K562 (cell line): ENCODE measurements at regions not wholly inside any gene's neighbourhood (a gene's known extent, or its start where the extent isn't known, plus 50 kb on each side); places are given as distances from the start of the nearest gene placed in this dataset.

ENCODE experiments used
- ATAC-seq: fragments of 200-7000 bp; cut with Tn5 transposase; 3 replicates; pipeline ENCODE4 v1.9.1; 2020; ENCODE audit warnings: moderate library complexity
- BruUV-seq: library from RNA; stranded (reverse); fragments of 400-500 nt; replicated peaks from 2 replicates; lab custom pipeline; 2021; lab: Mats Ljungman, UMichigan
- CTCF ChIA-PET: fragments of 300-600 bp; formaldehyde crosslinking; extraction: SDS; loops from one replicate; lab custom pipeline; 2021; ENCODE audit warnings: low intra/inter-chr PET ratio; lab: Yijun Ruan, JAX
- POLR2A ChIA-PET: fragments of 300-600, 350-650 bp; sonication (Branson Sonifier 250); formaldehyde crosslinking; extraction: SDS; loops from one replicate; lab custom pipeline; 2021; ENCODE audit warnings: antibody characterized with exemption, inconsistent platforms; lab: Yijun Ruan, JAX
- DNase-seq, 4 experiments: peaks; one replicate each; pipeline versions ENCODE4 v3.0.0 to v3.0.0-alpha.2; 2011 to 2018; ENCODE audit warnings: low spot score in 3 of 4, mixed read lengths in 3 of 4; ENCODE audit errors: extremely low read depth in 1 of 4
- FAIRE-seq: peaks from 2 replicates; lab custom pipeline; 2011; peaks lifted over from hg19 to GRCh38; lab: Jason Lieb, UNC
- H2AFZ ChIP-seq: 2 replicates; pipeline ENCODE4 v1.6.0; 2011; ENCODE audit warnings: low read depth, low read length, control low read depth, inconsistent platforms
- H3K27ac ChIP-seq: fragments of 200-600 bp; 3 replicates; pipeline ENCODE4 v1.8.0; 2011; ENCODE audit warnings: low read depth, mild to moderate bottlenecking, control low read depth, inconsistent platforms, low read length, moderate library complexity, mixed read lengths; ENCODE audit errors: extremely low read depth
- H3K27me3 ChIP-seq, 2 experiments: fragments of 300-600 bp in 1 of 2; 2 replicates in 1 of 2; 3 replicates in 1 of 2; pipeline versions ENCODE4 v1.6.0 to v1.8.0; 2011; ENCODE audit warnings: inconsistent platforms in 2 of 2, low read length in 2 of 2, mild to moderate bottlenecking in 1 of 2, mixed read lengths in 1 of 2, moderate library complexity in 1 of 2; ENCODE audit not compliant: control insufficient read depth in 2 of 2, insufficient read depth in 2 of 2
- H3K36me3 ChIP-seq: fragments of 300-600 bp; 3 replicates; pipeline ENCODE4 v1.8.0; 2011; ENCODE audit warnings: mild to moderate bottlenecking, low read length, inconsistent platforms; ENCODE audit not compliant: control insufficient read depth, insufficient read depth
- H3K4me1 ChIP-seq, 2 experiments: fragments of 200-600 bp in 1 of 2; replicated peaks in 1 of 2; 2 replicates in 1 of 2; 3 replicates in 1 of 2; pipeline versions ENCODE4 v1.5.1 to v1.8.0; 2011; ENCODE audit warnings: inconsistent platforms in 2 of 2, low read length in 2 of 2, mild to moderate bottlenecking in 1 of 2, mixed read lengths in 1 of 2, moderate library complexity in 1 of 2; ENCODE audit not compliant: control insufficient read depth in 2 of 2, insufficient read depth in 2 of 2
- H3K4me2 ChIP-seq: 2 replicates; pipeline ENCODE4 v1.6.1; 2011; ENCODE audit warnings: low read length, control low read depth, inconsistent platforms, mixed read lengths; ENCODE audit not compliant: insufficient read depth
- H3K4me3 ChIP-seq: fragments of 200-600 bp; sonication (generic), shearing (Covaris generic); 2 replicates; pipeline ENCODE4 v1.5.1; 2016; ENCODE audit warnings: control low read depth, inconsistent platforms
- H3K79me2 ChIP-seq: fragments of 200-600 bp; 3 replicates; pipeline ENCODE4 v1.8.0; 2011; ENCODE audit warnings: low read length, inconsistent platforms; ENCODE audit not compliant: control insufficient read depth, insufficient read depth
- H3K9ac ChIP-seq, 2 experiments: 2 replicates each; pipeline versions ENCODE4 v1.6.0 to v1.6.1; 2011; ENCODE audit warnings: low read depth in 2 of 2, low read length in 2 of 2, control low read depth in 1 of 2, inconsistent platforms in 1 of 2, mild to moderate bottlenecking in 1 of 2, mixed read lengths in 1 of 2; ENCODE audit not compliant: insufficient read depth in 1 of 2
- H3K9me1 ChIP-seq: one replicate; pipeline ENCODE4 v1.6.0; 2011; ENCODE audit warnings: inconsistent platforms, mild to moderate bottlenecking, low read length, moderate library complexity; ENCODE audit not compliant: control insufficient read depth, insufficient read depth
- H3K9me3 ChIP-seq: replicated peaks from 2 replicates; pipeline ENCODE4 v1.5.1; 2011; ENCODE audit warnings: low read depth, low read length, inconsistent platforms; ENCODE audit not compliant: control insufficient read depth, insufficient read depth
- H4K20me1 ChIP-seq: replicated peaks from 2 replicates; pipeline ENCODE4 v1.6.1; 2011; ENCODE audit warnings: low read length, inconsistent platforms, mixed read lengths; ENCODE audit not compliant: control insufficient read depth, insufficient read depth
- ARID1B ChIP-seq: fragments of 450-650 bp; IDR thresholded peaks from 2 replicates; pipeline ENCODE4 v1.6.1; 2016; ENCODE audit warnings: antibody characterized with exemption, mild to moderate bottlenecking, inconsistent platforms
- EGR1 ChIP-seq: fragments of 450-650 bp; conservative IDR thresholded peaks from 2 replicates; pipeline ENCODE4 v1.6.1; 2017; ENCODE audit warnings: mild to moderate bottlenecking
- EP400 ChIP-seq: fragments of 450-650 bp; IDR thresholded peaks from 2 replicates; pipeline ENCODE4 v1.6.1; 2017; ENCODE audit warnings: antibody characterized with exemption, mild to moderate bottlenecking, moderate library complexity
- HCFC1 ChIP-seq: IDR thresholded peaks from 2 replicates; pipeline ENCODE4 v1.6.1; 2012; ENCODE audit warnings: low read depth, low read length, improper control_type of control experiment
- LEF1 ChIP-seq: fragments of 450-650 bp; IDR thresholded peaks from 2 replicates; pipeline ENCODE4 v1.6.1; 2016; ENCODE audit warnings: mild to moderate bottlenecking
- MCM5 ChIP-seq: fragments of 450-650 bp; IDR thresholded peaks from 2 replicates; pipeline ENCODE4 v1.6.1; 2016; ENCODE audit warnings: low read depth
- POLR2B ChIP-seq: fragments of 450-650 bp; IDR thresholded peaks from 2 replicates; pipeline ENCODE4 v1.6.1; 2018; ENCODE audit warnings: low read depth; ENCODE audit not compliant: partially characterized antibody
- RBM17 ChIP-seq: fragments of 200-400 bp; formaldehyde crosslinking; IDR thresholded peaks from 2 replicates; pipeline ENCODE4 v1.6.1; 2017; ENCODE audit warnings: low read depth, mild to moderate bottlenecking, low read length, borderline replicate concordance
- RCOR1 ChIP-seq, 2 experiments: IDR thresholded peaks; 2 replicates each; pipeline ENCODE4 v1.6.1; 2012; ENCODE audit warnings: low read depth in 2 of 2, low read length in 2 of 2, borderline replicate concordance in 1 of 2, improper control_type of control experiment in 1 of 2
- SNRNP70 ChIP-seq: fragments of 200-400 bp; formaldehyde crosslinking; optimal IDR thresholded peaks from 2 replicates; pipeline ENCODE3; 2017; ENCODE audit warnings: low read depth, low read length
- SRF ChIP-seq, 2 experiments: fragments of 250-450, 450-650 bp in 1 of 2; sonication (Bioruptor Pico) in 1 of 2; sonication (generic) in 1 of 2; formaldehyde crosslinking; IDR thresholded peaks; 2 replicates each; pipeline versions ENCODE4 v1.5.0 to v1.5.1; 2020 to 2022; ENCODE audit warnings: mild to moderate bottlenecking in 1 of 2, missing genetic modification reagents in 1 of 2
- TAF7 ChIP-seq: fragments of 450-650 bp; IDR thresholded peaks from 2 replicates; pipeline ENCODE4 v1.6.1; 2016; ENCODE audit warnings: missing genetic modification characterization, missing compliant biosample characterization
- TARDBP ChIP-seq: fragments of 450-650 bp; IDR thresholded peaks from 2 replicates; pipeline ENCODE4 v1.6.1; 2016
- TOE1 ChIP-seq, 2 experiments: fragments of 450-650 bp in 1 of 2; sonication (generic) in 1 of 2; formaldehyde crosslinking in 1 of 2; IDR thresholded peaks; 2 replicates each; pipeline versions ENCODE4 v1.7.1 to v1.8.0; 2016 to 2022; ENCODE audit warnings: borderline replicate concordance in 2 of 2, mild to moderate bottlenecking in 2 of 2, antibody characterized with exemption in 1 of 2, inconsistent platforms in 1 of 2, low read depth in 1 of 2, missing genetic modification reagents in 1 of 2, moderate library complexity in 1 of 2
- ZNF140 ChIP-seq: fragments of 250-450 bp; sonication (Bioruptor Pico); IDR thresholded peaks from 2 replicates; pipeline ENCODE4 v1.8.0; 2021; ENCODE audit warnings: moderate library complexity, mild to moderate bottlenecking, inconsistent platforms
- ZNF282 ChIP-seq: sonication (generic); formaldehyde crosslinking; IDR thresholded peaks from 2 replicates; pipeline ENCODE4 v1.8.1; 2023; ENCODE audit warnings: missing genetic modification reagents
- WGBS: fragments of 100-300 bp; shearing (Covaris generic); methylation state at CpG from one replicate; pipeline ENCODE4 v1.1.6; 2016; ENCODE audit warnings: low coverage, mixed read lengths; ENCODE audit not compliant: insufficient coverage; ENCODE audit errors: missing lambda C conversion rate; 5-methylcytosine and 5-hydroxymethylcytosine counted together
- in situ Hi-C: fragments of 300-500 bp; cut with MboI; formaldehyde crosslinking; loops from 4 replicates; pipeline ENCODE4 v1.15.0; 2018; ENCODE audit warnings: inconsistent platforms, mixed read lengths
- intact Hi-C: fragments of 100-400 bp; cut with micrococcal nuclease; formaldehyde crosslinking; loops from 2 replicates; pipeline ENCODE4 v1.14.2; 2022
- TF ChIP-seq, protein P1 (sequence below): IDR thresholded peaks from 2 replicates; pipeline ENCODE4 v1.6.1; 2011; ENCODE audit not compliant: insufficient read length; ENCODE audit errors: extremely low read depth

DNA sequence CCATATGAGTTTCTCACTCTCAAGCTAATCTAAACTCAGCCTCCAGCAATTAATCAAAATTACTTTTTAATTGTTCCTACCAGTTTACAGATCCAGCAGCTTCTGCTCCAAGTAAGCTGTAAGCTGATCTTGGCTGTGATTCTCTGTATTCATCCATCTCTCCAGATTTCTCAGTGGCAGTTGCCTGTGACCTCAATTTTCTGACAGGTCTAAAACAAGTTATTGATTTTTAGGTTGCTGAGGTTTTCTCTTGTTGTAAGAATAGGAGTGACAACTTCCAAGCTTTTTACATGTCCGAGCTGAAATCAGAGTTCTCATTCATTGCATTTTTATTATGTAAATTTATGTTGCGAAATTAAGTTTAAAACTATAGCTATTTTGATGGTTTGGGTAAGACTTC lies 1044.4 kb downstream of the PLA2G4A start:
- no peak overlapping the region for H3K27ac ChIP-seq
- no TSS peak for BruUV-seq
- ATAC-seq, result no peak
- no peaks in the 10 kb centered on the region for H3K4me1 ChIP-seq
- FAIRE-seq, result no peak
- in situ Hi-C loops (no loop called here), intact Hi-C loops (no loop called here)
- no peaks in the 10 kb centered on the region for H3K79me2 ChIP-seq
- TF ChIP-seq MCM5, result no peak
- no peak for TF ChIP-seq ZNF282
- TF ChIP-seq POLR2B, result no peak
- TF ChIP-seq SRF (CRISPR knock-in tag; IDR thresholded peaks at IDR 0.05), result no peak
- TF ChIP-seq LEF1, result no peak
- no peak for TF ChIP-seq EGR1
- TF ChIP-seq EP400, result no peak
- TF ChIP-seq TOE1 (IDR thresholded peaks at IDR 0.05; ENCODE audit: borderline replicate concordance), result no peak
- TF ChIP-seq TOE1 (CRISPR knock-in tag; IDR thresholded peaks at IDR 0.05; ENCODE audit: borderline replicate concordance, low read depth), result no peak
- no peak for TF ChIP-seq RCOR1 (IDR thresholded peaks at IDR 0.05; ENCODE audit: borderline replicate concordance in 1 of 2, low read depth in 2 of 2, low read length in 2 of 2)
- no peak for TF ChIP-seq TAF7 (tag)
- no peak for TF ChIP-seq HCFC1
- TF ChIP-seq RBM17, result no peak
- no peak for TF ChIP-seq SNRNP70
- TF ChIP-seq, protein P1, sequence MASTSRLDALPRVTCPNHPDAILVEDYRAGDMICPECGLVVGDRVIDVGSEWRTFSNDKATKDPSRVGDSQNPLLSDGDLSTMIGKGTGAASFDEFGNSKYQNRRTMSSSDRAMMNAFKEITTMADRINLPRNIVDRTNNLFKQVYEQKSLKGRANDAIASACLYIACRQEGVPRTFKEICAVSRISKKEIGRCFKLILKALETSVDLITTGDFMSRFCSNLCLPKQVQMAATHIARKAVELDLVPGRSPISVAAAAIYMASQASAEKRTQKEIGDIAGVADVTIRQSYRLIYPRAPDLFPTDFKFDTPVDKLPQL, result no peak
- TF ChIP-seq TARDBP, result no peak
- no peak for TF ChIP-seq ZNF140 (CRISPR knock-in tag)
- TF ChIP-seq ARID1B, result no peak
- no peak overlapping the region for H3K4me2 ChIP-seq
- H3K36me3 ChIP-seq, result no peaks in the 10 kb centered on the region
- CTCF ChIA-PET, result no interaction called here
- no peaks in the 10 kb centered on the region for H3K9me1 ChIP-seq
- H4K20me1 ChIP-seq, result no peaks in the 10 kb centered on the region
- H3K4me3 ChIP-seq, result no peak overlapping the region
- DNase-seq, result no peak
- 0% methylated on average over 2 of the region's 2 CpGs for WGBS
- no peaks in the 10 kb centered on the region for H3K27me3 ChIP-seq
- POLR2A ChIA-PET, result no interaction called here
- H2AFZ ChIP-seq, result no peak overlapping the region
- H3K9ac ChIP-seq, result no peak overlapping the region
- H3K9me3 ChIP-seq, result no peaks in the 10 kb centered on the region; the same call in 1 of the 2 replicates
